Right lobe of liver (tissue), 6 donors: ENCODE measurements at regions not wholly inside any gene's neighbourhood (a gene's known extent, or its start where the extent isn't known, plus 50 kb on each side); places are given as distances from the start of the nearest gene placed in this dataset.
A peak's percentile ranks its signal among the peaks of the same experiment; 100 is the strongest.

ENCODE experiments used
- ATAC-seq, 4 donors: fragments of 200-7000 bp; cut with Tn5 transposase; one replicate each; pipeline ENCODE4 v1.9.1; 2020; ENCODE audit warnings: mild to moderate bottlenecking in 4 of 4, moderate library complexity in 4 of 4
- DNase-seq, 3 donors: peaks; one replicate each; pipeline ENCODE4 v3.0.0-alpha.2; 2020
- H3K27ac ChIP-seq, 3 donors: fragments of 200-600 bp; one replicate each; pipeline ENCODE4 v1.8.0; 2022
- H3K27me3 ChIP-seq, 2 donors: fragments of 200-600 bp; one replicate each; pipeline ENCODE4 v1.8.0; 2022
- H3K36me3 ChIP-seq, 4 donors: fragments of 200-600 bp; sonication (generic) in 1 of 4; one replicate each; pipeline versions ENCODE4 v1.5.1 to v1.8.0; 2017 to 2022; ENCODE audit warnings: control low read depth in 1 of 4
- H3K4me1 ChIP-seq, 4 donors: fragments of 200-600 bp; sonication (generic) in 1 of 4; one replicate each; pipeline versions ENCODE4 v1.5.1 to v1.8.0; 2017 to 2022; ENCODE audit warnings: control low read depth in 1 of 4
- H3K4me3 ChIP-seq, 3 donors: fragments of 200-600 bp; one replicate each; pipeline ENCODE4 v1.8.0; 2022
- H3K9me3 ChIP-seq, 4 donors: fragments of 200-600 bp; sonication (generic) in 1 of 4; one replicate each; pipeline versions ENCODE4 v1.5.1 to v1.8.0; 2017 to 2022; ENCODE audit warnings: control low read depth in 1 of 4
- POLR2A ChIP-seq: fragments of 450-650 bp; IDR thresholded peaks from one replicate; pipeline ENCODE4 v1.6.1; 2017; ENCODE audit warnings: antibody characterized with exemption, mild to moderate bottlenecking
- WGBS: methylation state at CpG from one replicate; pipeline ENCODE4 v1.1.6; 2018; ENCODE audit warnings: low coverage, low lambda C conversion rate; ENCODE audit not compliant: insufficient coverage; ENCODE audit errors: missing lambda C conversion rate; 5-methylcytosine and 5-hydroxymethylcytosine counted together
- intact Hi-C, 2 donors: fragments of 100-400 bp; cut with DNase I; formaldehyde crosslinking; loops; one replicate each; pipeline versions ENCODE4 v1.11.2 to v1.14.1; 2022
- TF ChIP-seq, protein P1 (sequence below), 4 donors: fragments of 200-600 bp in 3 of 4; fragments of 450-650 bp in 1 of 4; IDR thresholded peaks; one replicate each; pipeline versions ENCODE4 v1.5.1 to v1.8.0; 2016 to 2022; ENCODE audit warnings: antibody characterized with exemption in 4 of 4, mild to moderate bottlenecking in 2 of 4
- donor health status: DM: no; HTN: yes; CAD: no.
- donor health status: DM: no; HTN: no; CAD: no.
- donor health status: DM: no; HTN: no; CAD: no.
- donor health status: DM: no; HTN: yes; CAD: no.
- donor health status: DM: no; HTN: yes; CAD: no.

GRCh38 chr16:11464241-11464640 is 119.0 kb downstream of the RMI2 start:
- Histone ChIP-seq H3K36me3 (no peaks in the 10 kb centered on the region), H3K27ac (no peak overlapping the region), H3K9me3 (no peaks in the 10 kb centered on the region), H3K4me1 (no peaks in the 10 kb centered on the region), H3K27me3 (no peaks in the 10 kb centered on the region), H3K4me3 (no peak overlapping the region)
- ATAC-seq (no peak), DNase-seq (no peak)
- 72% methylated on average over 8 of the region's 9 CpGs for WGBS
- intact Hi-C loops: no loop called here
- TF ChIP-seq, protein P1, sequence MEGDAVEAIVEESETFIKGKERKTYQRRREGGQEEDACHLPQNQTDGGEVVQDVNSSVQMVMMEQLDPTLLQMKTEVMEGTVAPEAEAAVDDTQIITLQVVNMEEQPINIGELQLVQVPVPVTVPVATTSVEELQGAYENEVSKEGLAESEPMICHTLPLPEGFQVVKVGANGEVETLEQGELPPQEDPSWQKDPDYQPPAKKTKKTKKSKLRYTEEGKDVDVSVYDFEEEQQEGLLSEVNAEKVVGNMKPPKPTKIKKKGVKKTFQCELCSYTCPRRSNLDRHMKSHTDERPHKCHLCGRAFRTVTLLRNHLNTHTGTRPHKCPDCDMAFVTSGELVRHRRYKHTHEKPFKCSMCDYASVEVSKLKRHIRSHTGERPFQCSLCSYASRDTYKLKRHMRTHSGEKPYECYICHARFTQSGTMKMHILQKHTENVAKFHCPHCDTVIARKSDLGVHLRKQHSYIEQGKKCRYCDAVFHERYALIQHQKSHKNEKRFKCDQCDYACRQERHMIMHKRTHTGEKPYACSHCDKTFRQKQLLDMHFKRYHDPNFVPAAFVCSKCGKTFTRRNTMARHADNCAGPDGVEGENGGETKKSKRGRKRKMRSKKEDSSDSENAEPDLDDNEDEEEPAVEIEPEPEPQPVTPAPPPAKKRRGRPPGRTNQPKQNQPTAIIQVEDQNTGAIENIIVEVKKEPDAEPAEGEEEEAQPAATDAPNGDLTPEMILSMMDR (IDR thresholded peaks at IDR 0.05): no peak
- no peak for TF ChIP-seq POLR2A

DNA sequence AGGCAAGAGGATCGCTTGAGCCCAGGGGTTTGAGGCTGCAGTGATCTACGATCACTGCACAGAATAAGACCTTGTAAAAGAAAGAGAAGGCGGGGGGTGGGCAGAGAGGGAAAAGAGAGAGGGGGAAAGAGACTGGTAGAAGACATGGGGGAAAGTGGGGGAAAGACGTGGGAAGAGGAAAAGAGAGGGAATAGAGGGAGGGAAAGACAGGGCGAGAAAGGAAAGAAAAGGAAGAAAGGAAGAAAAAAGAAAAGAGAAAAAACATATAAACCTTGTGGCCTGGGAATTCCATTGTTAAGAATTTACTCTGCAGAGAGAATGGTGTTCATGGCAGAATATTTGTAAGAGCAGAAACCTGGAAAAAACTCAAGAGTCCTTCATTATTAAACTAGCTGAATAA is 120.4 kb downstream of the RMI2 start:
- ATAC-seq (no peak), DNase-seq (no peak)
- Histone ChIP-seq H3K4me1 (no peaks in the 10 kb centered on the region), H3K36me3 (no peaks in the 10 kb centered on the region), H3K4me3 (no peak overlapping the region), H3K9me3 (no peaks in the 10 kb centered on the region), H3K27ac (no peak overlapping the region), H3K27me3 (no peaks in the 10 kb centered on the region)
- no peak for TF ChIP-seq POLR2A
- TF ChIP-seq, protein P1 (IDR thresholded peaks at IDR 0.05): no peak
- intact Hi-C loops: no loop called here
- WGBS: 70% methylated on average over 4 of the region's 5 CpGs

GRCh38 chr16:11470676-11471415 is 115.9 kb downstream of the LITAF start:
- Histone ChIP-seq H3K27me3 (no peaks in the 10 kb centered on the region), H3K9me3 (no peaks in the 10 kb centered on the region), H3K36me3 (no peaks in the 10 kb centered on the region), H3K4me1 (no peaks in the 10 kb centered on the region), H3K4me3 (no peak overlapping the region), H3K27ac (no peak overlapping the region)
- ATAC-seq (no peak), DNase-seq (peak in 1 of 3 donors; percentile 43)
- 92% methylated on average over 10 of the region's 17 CpGs for WGBS
- TF ChIP-seq, protein P1 (IDR thresholded peaks at IDR 0.05): no peak
- TF ChIP-seq POLR2A: no peak
- intact Hi-C loops: no loop called here

DNA sequence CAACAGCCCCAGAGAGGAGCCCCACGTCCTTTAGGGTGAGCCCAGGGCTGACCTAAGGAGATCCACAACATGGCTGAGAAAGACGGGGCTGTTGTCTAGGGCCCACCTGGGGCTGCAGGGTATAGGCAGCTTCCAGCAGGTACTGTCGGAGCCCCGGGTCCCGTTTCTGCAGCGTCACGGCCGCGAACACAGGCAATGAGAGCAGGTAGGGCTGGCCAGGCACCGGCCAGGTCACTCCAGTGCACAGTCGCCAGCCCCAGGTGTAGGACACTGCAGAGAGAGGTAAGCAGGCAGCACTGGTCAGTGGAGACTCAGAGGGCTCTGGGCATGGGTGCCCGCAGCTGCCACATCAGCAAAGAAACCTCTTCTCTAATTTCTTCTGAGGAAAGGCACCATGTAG is 115.2 kb downstream of the LITAF start:
- no peak for DNase-seq
- Histone ChIP-seq H3K27me3 (no peaks in the 10 kb centered on the region), H3K36me3 (no peaks in the 10 kb centered on the region), H3K27ac (no peak overlapping the region), H3K9me3 (no peaks in the 10 kb centered on the region), H3K4me3 (no peak overlapping the region), H3K4me1 (no peaks in the 10 kb centered on the region)
- peak in 1 of 4 donors; percentile 23 for ATAC-seq
- no CpG with 5 or more reads among the region's 12 CpGs for WGBS
- intact Hi-C loops: no loop called here
- TF ChIP-seq, protein P1 (IDR thresholded peaks at IDR 0.05): no peak
- no peak for TF ChIP-seq POLR2A
